IMR-90 (cell line): ENCODE measurements at regions not wholly inside any gene's neighbourhood (a gene's known extent, or its start where the extent isn't known, plus 50 kb on each side); places are given as distances from the start of the nearest gene placed in this dataset.

Source experiments
- CTCF ChIP-seq: conservative IDR thresholded peaks from 2 replicates; pipeline ENCODE4 v1.5.1; 2012; ENCODE audit warnings: mild to moderate bottlenecking, low read depth, low read length, improper control_type of control experiment
- POLR2A ChIP-seq: IDR thresholded peaks from 2 replicates; pipeline ENCODE4 v1.6.1; 2012; ENCODE audit warnings: mild to moderate bottlenecking, low read depth, low read length
- SMC3 ChIP-seq: fragments of 150-350 bp; IDR thresholded peaks from 2 replicates; pipeline ENCODE4 v1.6.1; 2016; ENCODE audit warnings: low read depth, mild to moderate bottlenecking, antibody characterized with exemption, low read length, moderate library complexity
- TF ChIP-seq, protein P1 (sequence below): fragments of 150-350 bp; IDR thresholded peaks from 2 replicates; pipeline ENCODE4 v1.6.1; 2017; ENCODE audit warnings: mild to moderate bottlenecking, antibody characterized with exemption, low read length, low read depth

DNA sequence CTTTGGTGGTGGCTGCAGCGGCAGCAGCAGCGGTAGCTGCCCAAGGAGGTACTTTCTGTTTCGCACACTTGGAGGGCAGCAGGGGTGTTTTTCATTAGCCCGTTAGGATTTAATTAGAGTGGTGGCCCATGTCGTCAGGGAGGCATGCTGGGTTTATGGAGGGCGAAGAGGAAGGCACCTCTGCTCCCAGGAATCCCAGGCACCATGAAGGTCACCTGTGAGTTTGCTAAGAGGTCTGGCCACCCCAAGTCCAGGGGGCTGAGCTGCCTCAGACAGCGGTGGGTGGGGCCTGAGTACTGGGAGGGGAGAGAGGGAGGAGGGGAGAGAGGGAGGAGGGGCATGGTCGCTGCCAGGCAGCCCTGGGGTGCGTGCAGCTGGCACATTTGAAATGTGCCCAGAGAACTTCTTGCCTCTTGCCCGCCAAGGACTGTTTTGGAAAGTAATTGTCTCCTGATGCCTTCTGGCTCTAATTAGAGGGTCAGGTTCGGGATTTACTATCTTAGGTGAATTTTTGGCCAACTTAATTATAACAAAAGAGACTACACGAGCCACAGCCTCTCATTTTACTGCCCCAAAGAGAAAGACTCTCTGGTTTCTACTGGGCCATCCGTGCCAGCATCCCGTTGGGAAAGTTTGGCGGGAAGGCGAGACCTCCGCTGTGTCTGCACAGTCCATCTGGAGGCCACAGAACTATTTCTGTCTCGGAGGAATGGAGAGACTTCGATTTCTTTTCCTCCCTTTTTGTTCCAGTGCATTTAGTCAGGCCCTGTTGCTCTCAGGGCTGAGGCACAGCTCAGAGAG lies 62.0 kb downstream of the GLI2 start:
- no peak for TF ChIP-seq CTCF
- TF ChIP-seq POLR2A = no peak
- TF ChIP-seq, protein P1, sequence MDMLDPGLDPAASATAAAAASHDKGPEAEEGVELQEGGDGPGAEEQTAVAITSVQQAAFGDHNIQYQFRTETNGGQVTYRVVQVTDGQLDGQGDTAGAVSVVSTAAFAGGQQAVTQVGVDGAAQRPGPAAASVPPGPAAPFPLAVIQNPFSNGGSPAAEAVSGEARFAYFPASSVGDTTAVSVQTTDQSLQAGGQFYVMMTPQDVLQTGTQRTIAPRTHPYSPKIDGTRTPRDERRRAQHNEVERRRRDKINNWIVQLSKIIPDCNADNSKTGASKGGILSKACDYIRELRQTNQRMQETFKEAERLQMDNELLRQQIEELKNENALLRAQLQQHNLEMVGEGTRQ = no peak
- TF ChIP-seq SMC3 = no peak
